Neural cell (in vitro differentiated cells): ENCODE measurements at regions not wholly inside any gene's neighbourhood (a gene's known extent, or its start where the extent isn't known, plus 50 kb on each side); places are given as distances from the start of the nearest gene placed in this dataset.

Experiments
- H2AFZ ChIP-seq: fragments of 200-600, 300-800 bp; sonication (generic), shearing (Covaris generic); 2 replicates; pipeline ENCODE4 v1.6.0; 2014; ENCODE audit warnings: low read depth, mild to moderate bottlenecking, antibody characterized with exemption, low read length, moderate library complexity
- H3F3A ChIP-seq: fragments of 200-600 bp; shearing (Covaris generic); 2 replicates; pipeline ENCODE4 v1.6.1; 2016; ENCODE audit warnings: mild to moderate bottlenecking, moderate library complexity, mixed read lengths, antibody characterized with exemption, low read length; ENCODE audit not compliant: insufficient read depth, poor library complexity, severe bottlenecking
- H3K27ac ChIP-seq: fragments of 200-600, 300-800 bp; sonication (generic), shearing (Covaris generic); 2 replicates; pipeline ENCODE4 v1.5.1; 2014; ENCODE audit warnings: mild to moderate bottlenecking, low read length, moderate library complexity
- H3K27me3 ChIP-seq: fragments of 300-800, 200-600 bp; sonication (generic), shearing (Covaris generic); 2 replicates; pipeline ENCODE4 v1.6.0; 2014; ENCODE audit warnings: mild to moderate bottlenecking, low read depth, low read length, moderate library complexity; ENCODE audit not compliant: insufficient read depth
- H3K36me3 ChIP-seq: fragments of 300-800, 200-600 bp; sonication (generic), shearing (Covaris generic); 2 replicates; pipeline ENCODE4 v1.5.1; 2014; ENCODE audit warnings: mild to moderate bottlenecking, antibody characterized with exemption, low read length, moderate library complexity; ENCODE audit not compliant: insufficient read depth
- H3K4me2 ChIP-seq: fragments of 300-800, 200-600 bp; sonication (generic), shearing (Covaris generic); 2 replicates; pipeline ENCODE4 v1.6.0; 2014; ENCODE audit warnings: mild to moderate bottlenecking, low read length
- H3K4me3 ChIP-seq: fragments of 300-800, 200-600 bp; sonication (generic), shearing (Covaris generic); 2 replicates; pipeline ENCODE4 v1.5.1; 2014; ENCODE audit warnings: mild to moderate bottlenecking, low read length, moderate library complexity
- H3K79me2 ChIP-seq: fragments of 200-600 bp; shearing (Covaris generic); replicated peaks from 2 replicates; pipeline ENCODE4 v1.6.0; 2014; ENCODE audit warnings: mild to moderate bottlenecking, low read length, moderate library complexity; ENCODE audit not compliant: insufficient read depth
- H3K9ac ChIP-seq: fragments of 300-800, 200-600 bp; sonication (generic), shearing (Covaris generic); 2 replicates; pipeline ENCODE4 v1.6.1; 2016; ENCODE audit warnings: mild to moderate bottlenecking, low read length, mixed read lengths
- H3K9me2 ChIP-seq: fragments of 200-600 bp; shearing (Covaris generic); 2 replicates; pipeline ENCODE4 v1.6.1; 2016; ENCODE audit warnings: mild to moderate bottlenecking, low read length, mixed read lengths; ENCODE audit not compliant: insufficient read depth
- H3K9me3 ChIP-seq: fragments of 200-600, 300-800 bp; sonication (generic), shearing (Covaris generic); 2 replicates; pipeline ENCODE4 v1.6.1; 2016; ENCODE audit warnings: mild to moderate bottlenecking, mixed run types, low read length, moderate library complexity, mixed read lengths
- H4K20me1 ChIP-seq: fragments of 200-600 bp; shearing (Covaris generic); 2 replicates; pipeline ENCODE4 v1.6.1; 2016; ENCODE audit warnings: mild to moderate bottlenecking, mixed run types; ENCODE audit not compliant: insufficient read depth
- EP300 ChIP-seq: fragments of 450-650 bp; conservative IDR thresholded peaks from 2 replicates; pipeline ENCODE4 v1.6.1; 2014; ENCODE audit warnings: antibody characterized with exemption, mild to moderate bottlenecking, moderate library complexity; ENCODE audit not compliant: poor library complexity, severe bottlenecking
- EZH2 ChIP-seq: fragments of 200-600, 300-800 bp; shearing (Covaris generic), sonication (generic); IDR thresholded peaks from 2 replicates; pipeline ENCODE4 v1.6.1; 2014; ENCODE audit warnings: antibody characterized with exemption, low read length, borderline replicate concordance, mild to moderate bottlenecking; ENCODE audit not compliant: insufficient read depth, poor library complexity, severe bottlenecking
- MXI1 ChIP-seq: fragments of 450-650 bp; conservative IDR thresholded peaks from 2 replicates; pipeline ENCODE4 v1.6.1; 2014; ENCODE audit warnings: antibody characterized with exemption, mild to moderate bottlenecking; ENCODE audit not compliant: poor library complexity, severe bottlenecking
- POLR2AphosphoS5 ChIP-seq: IDR thresholded peaks from 2 replicates; pipeline ENCODE4 v1.6.1; 2012
- RAD21 ChIP-seq: fragments of 450-650 bp; conservative IDR thresholded peaks from 2 replicates; pipeline ENCODE4 v1.6.1; 2014; ENCODE audit warnings: antibody characterized with exemption, mild to moderate bottlenecking, moderate library complexity
- SMC3 ChIP-seq: fragments of 450-650 bp; conservative IDR thresholded peaks from 2 replicates; pipeline ENCODE4 v1.6.1; 2014; ENCODE audit warnings: antibody characterized with exemption, mild to moderate bottlenecking, moderate library complexity; ENCODE audit not compliant: poor library complexity
- TAF1 ChIP-seq: IDR thresholded peaks from 2 replicates; pipeline ENCODE4 v1.6.1; 2012; ENCODE audit warnings: low read depth
- TF ChIP-seq, protein P1 (sequence below): fragments of 450-650 bp; IDR thresholded peaks from 2 replicates; pipeline ENCODE4 v1.5.1; 2014; ENCODE audit warnings: antibody characterized with exemption, mild to moderate bottlenecking, moderate library complexity; ENCODE audit not compliant: poor library complexity, severe bottlenecking
- TF ChIP-seq, protein P2 (sequence below): IDR thresholded peaks from 2 replicates; pipeline ENCODE4 v1.6.1; 2012; ENCODE audit warnings: borderline replicate concordance

- Histone ChIP-seq H3K9me3 (no peaks in the 10 kb centered on the region), H3K9me2 (no peaks in the 10 kb centered on the region), H3K4me2 (no peak overlapping the region), H3K79me2 (no peaks in the 10 kb centered on the region), H3K27ac (no peak overlapping the region), H3F3A (no peaks in the 10 kb centered on the region), H3K36me3 (no peaks in the 10 kb centered on the region), H3K4me3 (no peak overlapping the region), H3K27me3 (no peaks in the 10 kb centered on the region), H4K20me1 (no peaks in the 10 kb centered on the region), H3K9ac (no peak overlapping the region), H2AFZ (no peak overlapping the region)
- TF ChIP-seq RAD21 (no peak), POLR2AphosphoS5 (no peak), TAF1 (no peak)
Observed at GRCh38 chr5:54695198-54695966, 177.8 kb downstream of the SNX18 start.

- Histone ChIP-seq H3K36me3 (no peaks in the 10 kb centered on the region), H2AFZ (no peak overlapping the region), H3K4me2 (no peak overlapping the region), H3K4me3 (no peak overlapping the region), H3K27me3 (no peaks in the 10 kb centered on the region), H3K9ac (no peak overlapping the region), H3K27ac (no peak overlapping the region), H3K9me3 (no peaks in the 10 kb centered on the region), H3F3A (no peaks in the 10 kb centered on the region), H3K79me2 (no peaks in the 10 kb centered on the region), H4K20me1 (no peaks in the 10 kb centered on the region), H3K9me2 (no peaks in the 10 kb centered on the region)
- TF ChIP-seq, protein P1, sequence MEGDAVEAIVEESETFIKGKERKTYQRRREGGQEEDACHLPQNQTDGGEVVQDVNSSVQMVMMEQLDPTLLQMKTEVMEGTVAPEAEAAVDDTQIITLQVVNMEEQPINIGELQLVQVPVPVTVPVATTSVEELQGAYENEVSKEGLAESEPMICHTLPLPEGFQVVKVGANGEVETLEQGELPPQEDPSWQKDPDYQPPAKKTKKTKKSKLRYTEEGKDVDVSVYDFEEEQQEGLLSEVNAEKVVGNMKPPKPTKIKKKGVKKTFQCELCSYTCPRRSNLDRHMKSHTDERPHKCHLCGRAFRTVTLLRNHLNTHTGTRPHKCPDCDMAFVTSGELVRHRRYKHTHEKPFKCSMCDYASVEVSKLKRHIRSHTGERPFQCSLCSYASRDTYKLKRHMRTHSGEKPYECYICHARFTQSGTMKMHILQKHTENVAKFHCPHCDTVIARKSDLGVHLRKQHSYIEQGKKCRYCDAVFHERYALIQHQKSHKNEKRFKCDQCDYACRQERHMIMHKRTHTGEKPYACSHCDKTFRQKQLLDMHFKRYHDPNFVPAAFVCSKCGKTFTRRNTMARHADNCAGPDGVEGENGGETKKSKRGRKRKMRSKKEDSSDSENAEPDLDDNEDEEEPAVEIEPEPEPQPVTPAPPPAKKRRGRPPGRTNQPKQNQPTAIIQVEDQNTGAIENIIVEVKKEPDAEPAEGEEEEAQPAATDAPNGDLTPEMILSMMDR, result no peak
- TF ChIP-seq EZH2, result no peak
- no peak for TF ChIP-seq MXI1
- TF ChIP-seq, protein P2, sequence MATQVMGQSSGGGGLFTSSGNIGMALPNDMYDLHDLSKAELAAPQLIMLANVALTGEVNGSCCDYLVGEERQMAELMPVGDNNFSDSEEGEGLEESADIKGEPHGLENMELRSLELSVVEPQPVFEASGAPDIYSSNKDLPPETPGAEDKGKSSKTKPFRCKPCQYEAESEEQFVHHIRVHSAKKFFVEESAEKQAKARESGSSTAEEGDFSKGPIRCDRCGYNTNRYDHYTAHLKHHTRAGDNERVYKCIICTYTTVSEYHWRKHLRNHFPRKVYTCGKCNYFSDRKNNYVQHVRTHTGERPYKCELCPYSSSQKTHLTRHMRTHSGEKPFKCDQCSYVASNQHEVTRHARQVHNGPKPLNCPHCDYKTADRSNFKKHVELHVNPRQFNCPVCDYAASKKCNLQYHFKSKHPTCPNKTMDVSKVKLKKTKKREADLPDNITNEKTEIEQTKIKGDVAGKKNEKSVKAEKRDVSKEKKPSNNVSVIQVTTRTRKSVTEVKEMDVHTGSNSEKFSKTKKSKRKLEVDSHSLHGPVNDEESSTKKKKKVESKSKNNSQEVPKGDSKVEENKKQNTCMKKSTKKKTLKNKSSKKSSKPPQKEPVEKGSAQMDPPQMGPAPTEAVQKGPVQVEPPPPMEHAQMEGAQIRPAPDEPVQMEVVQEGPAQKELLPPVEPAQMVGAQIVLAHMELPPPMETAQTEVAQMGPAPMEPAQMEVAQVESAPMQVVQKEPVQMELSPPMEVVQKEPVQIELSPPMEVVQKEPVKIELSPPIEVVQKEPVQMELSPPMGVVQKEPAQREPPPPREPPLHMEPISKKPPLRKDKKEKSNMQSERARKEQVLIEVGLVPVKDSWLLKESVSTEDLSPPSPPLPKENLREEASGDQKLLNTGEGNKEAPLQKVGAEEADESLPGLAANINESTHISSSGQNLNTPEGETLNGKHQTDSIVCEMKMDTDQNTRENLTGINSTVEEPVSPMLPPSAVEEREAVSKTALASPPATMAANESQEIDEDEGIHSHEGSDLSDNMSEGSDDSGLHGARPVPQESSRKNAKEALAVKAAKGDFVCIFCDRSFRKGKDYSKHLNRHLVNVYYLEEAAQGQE, result no peak
- TF ChIP-seq POLR2AphosphoS5, result no peak
- no peak for TF ChIP-seq TAF1
- no peak for TF ChIP-seq SMC3
- no peak for TF ChIP-seq EP300
- no peak for TF ChIP-seq RAD21
Observed at GRCh38 chr5:54693936-54694657, 176.5 kb downstream of the SNX18 start.
